Hematopoietic multipotent progenitor cell (in vitro differentiated cells): ENCODE measurements at regions not wholly inside any gene's neighbourhood (a gene's known extent, or its start where the extent isn't known, plus 50 kb on each side); places are given as distances from the start of the nearest gene placed in this dataset.

ENCODE experiments used
- DNase-seq, 3 donors: peaks; one replicate each; pipeline ENCODE4 v3.0.0-alpha.2; 2011 to 2015; ENCODE audit warnings: low read depth in 2 of 3, low spot score in 2 of 3

- DNase-seq, result peak; percentile 26 to 92 (median 84)
These were observed 535.6 kb downstream of the INSC start for GRCh38 chr11:15650105-15650938.

- no peak for DNase-seq
These were observed 536.3 kb downstream of the INSC start for GRCh38 chr11:15651033-15651432.

GRCh38 chr11:15651816-15652215 lies 537.1 kb downstream of the INSC start:
- DNase-seq, result no peak

- DNase-seq, result no peak
These were observed 538.5 kb downstream of the INSC start for GRCh38 chr11:15653191-15653710.

- no peak for DNase-seq
These were observed 539.7 kb downstream of the INSC start for GRCh38 chr11:15654451-15654850.

GRCh38 chr11:15655552-15655951 lies 540.8 kb downstream of the INSC start:
- DNase-seq, result no peak

- DNase-seq, result no peak
These were observed 542.5 kb downstream of the INSC start for GRCh38 chr11:15657264-15657663.

GRCh38 chr11:15660496-15660895 lies 545.8 kb downstream of the INSC start:
- DNase-seq, result no peak

GRCh38 chr11:15662285-15662684 lies 547.6 kb downstream of the INSC start:
- no peak for DNase-seq

GRCh38 chr11:15663777-15664218 lies 549.1 kb downstream of the INSC start:
- no peak for DNase-seq

GRCh38 chr11:15665368-15665871 lies 550.7 kb downstream of the INSC start:
- no peak for DNase-seq

- DNase-seq, result no peak
These were observed 552.5 kb downstream of the INSC start for GRCh38 chr11:15667127-15667725.

GRCh38 chr11:15668718-15669117 lies 554.0 kb downstream of the INSC start:
- no peak for DNase-seq

GRCh38 chr11:15670520-15671070 lies 555.9 kb downstream of the INSC start:
- no peak for DNase-seq

- DNase-seq, result no peak
These were observed 556.5 kb downstream of the INSC start for GRCh38 chr11:15671216-15671615.

- DNase-seq, result no peak
These were observed 558.1 kb downstream of the INSC start for GRCh38 chr11:15672825-15673224.

GRCh38 chr11:15673408-15673831 lies 558.7 kb downstream of the INSC start:
- no peak for DNase-seq

- no peak for DNase-seq
These were observed 560.0 kb downstream of the INSC start for GRCh38 chr11:15674756-15675155.

- DNase-seq, result no peak
These were observed 561.0 kb downstream of the INSC start for GRCh38 chr11:15675683-15676082.

GRCh38 chr11:15677181-15677580 lies 562.5 kb downstream of the INSC start:
- no peak for DNase-seq

- DNase-seq, result no peak
These were observed 568.8 kb downstream of the INSC start for GRCh38 chr11:15683528-15683927.
